Ectodermal cell (in vitro differentiated cells): ENCODE measurements at regions not wholly inside any gene's neighbourhood (a gene's known extent, or its start where the extent isn't known, plus 50 kb on each side); places are given as distances from the start of the nearest gene placed in this dataset.

Experiments
- H3K27ac ChIP-seq: 2 replicates; pipeline ENCODE4 v1.7.0; 2013; ENCODE audit warnings: mild to moderate bottlenecking, low read depth, low read length; ENCODE audit not compliant: insufficient read depth, poor library complexity, severe bottlenecking
- H3K27me3 ChIP-seq: 2 replicates; pipeline ENCODE4 v1.7.0; 2013; ENCODE audit warnings: mild to moderate bottlenecking, low read length; ENCODE audit not compliant: insufficient read depth, control insufficient read depth, poor library complexity, severe bottlenecking
- H3K36me3 ChIP-seq: one replicate; pipeline ENCODE4 v1.7.0; 2013; ENCODE audit warnings: low read length; ENCODE audit not compliant: control insufficient read depth, insufficient read depth
- H3K4me1 ChIP-seq: one replicate; pipeline ENCODE4 v1.7.0; 2013; ENCODE audit warnings: low read length; ENCODE audit not compliant: control insufficient read depth, insufficient read depth
- H3K4me3 ChIP-seq: 2 replicates; pipeline ENCODE4 v1.7.0; 2013; ENCODE audit warnings: low read depth, low read length, control low read depth; ENCODE audit not compliant: insufficient read depth
- H3K9me3 ChIP-seq: 2 replicates; pipeline ENCODE4 v1.7.0; 2013; ENCODE audit warnings: mild to moderate bottlenecking, low read length, moderate library complexity; ENCODE audit not compliant: control insufficient read depth
- WGBS, 2 experiments: methylation state at CpG; one replicate each; pipeline ENCODE4 v1.1.7; 2013; ENCODE audit warnings: missing lambda C conversion rate in 2 of 2; 5-methylcytosine and 5-hydroxymethylcytosine counted together

- WGBS, 2 experiments = 45% methylated on average over 2 to 3 of the region's 3 CpGs
- Histone ChIP-seq H3K4me1 (no peaks in the 10 kb centered on the region), H3K27ac (no peak overlapping the region), H3K27me3 (no peaks in the 10 kb centered on the region), H3K36me3 (no peaks in the 10 kb centered on the region), H3K9me3 (peaks cover 6% of the 10 kb centered on the region), H3K4me3 (no peak overlapping the region)
Observed at GRCh38 chr13:95462801-95463200, 89.7 kb upstream of the CLDN10 start.

GRCh38 chr13:95463531-95463930 is 89.0 kb upstream of the CLDN10 start:
- no peaks in the 10 kb centered on the region for H3K27me3 ChIP-seq
- H3K9me3 ChIP-seq = peaks cover 6% of the 10 kb centered on the region
- H3K36me3 ChIP-seq = no peaks in the 10 kb centered on the region
- no peak overlapping the region for H3K4me3 ChIP-seq
- no peaks in the 10 kb centered on the region for H3K4me1 ChIP-seq
- no peak overlapping the region for H3K27ac ChIP-seq

- Histone ChIP-seq H3K36me3 (no peaks in the 10 kb centered on the region), H3K27ac (no peak overlapping the region), H3K4me1 (no peaks in the 10 kb centered on the region), H3K9me3 (no peaks in the 10 kb centered on the region), H3K4me3 (no peak overlapping the region), H3K27me3 (no peaks in the 10 kb centered on the region)
- WGBS, 2 experiments = 90 to 91% methylated on average over 19 of the region's 19 CpGs
Observed at GRCh38 chr13:95470574-95471366, 81.8 kb upstream of the CLDN10 start.

- no peaks in the 10 kb centered on the region for H3K9me3 ChIP-seq
- H3K4me3 ChIP-seq = no peak overlapping the region
- 88 to 91% methylated on average over 2 of the region's 2 CpGs for WGBS, 2 experiments
- no peaks in the 10 kb centered on the region for H3K27me3 ChIP-seq
- H3K4me1 ChIP-seq = no peaks in the 10 kb centered on the region
- no peak overlapping the region for H3K27ac ChIP-seq
- H3K36me3 ChIP-seq = no peaks in the 10 kb centered on the region
Observed at GRCh38 chr13:95471960-95472359, 80.6 kb upstream of the CLDN10 start.

GRCh38 chr13:95474992-95475391 is 77.5 kb upstream of the CLDN10 start:
- H3K36me3 ChIP-seq = no peaks in the 10 kb centered on the region
- WGBS, 2 experiments = 59% methylated on average over 3 of the region's 3 CpGs
- H3K4me3 ChIP-seq = no peak overlapping the region

GRCh38 chr13:95477187-95477586 is 75.3 kb upstream of the CLDN10 start:
- Histone ChIP-seq H3K9me3 (no peaks in the 10 kb centered on the region), H3K27ac (no peak overlapping the region), H3K4me1 (no peaks in the 10 kb centered on the region), H3K36me3 (no peaks in the 10 kb centered on the region), H3K4me3 (no peak overlapping the region), H3K27me3 (no peaks in the 10 kb centered on the region)
- WGBS, 2 experiments = 92 to 96% methylated on average over 6 of the region's 6 CpGs

More at GRCh38 chr13:95474992-95475391, 77.5 kb upstream of the CLDN10 start:
- Histone ChIP-seq H3K27ac (no peak overlapping the region), H3K9me3 (no peaks in the 10 kb centered on the region), H3K27me3 (no peaks in the 10 kb centered on the region), H3K4me1 (no peaks in the 10 kb centered on the region)

GRCh38 chr13:95479731-95480130 is 72.8 kb upstream of the CLDN10 start:
- Histone ChIP-seq H3K36me3 (no peaks in the 10 kb centered on the region), H3K27me3 (no peaks in the 10 kb centered on the region), H3K27ac (no peak overlapping the region), H3K4me3 (no peak overlapping the region), H3K9me3 (no peaks in the 10 kb centered on the region), H3K4me1 (no peaks in the 10 kb centered on the region)
- WGBS, 2 experiments = 91 to 95% methylated on average over 2 of the region's 2 CpGs

- no peak overlapping the region for H3K4me3 ChIP-seq
Observed at GRCh38 chr13:95480131-95480545, 72.4 kb upstream of the CLDN10 start.

GRCh38 chr13:95480791-95481780 is 71.4 kb upstream of the CLDN10 start:
- Histone ChIP-seq H3K27me3 (no peaks in the 10 kb centered on the region), H3K9me3 (no peaks in the 10 kb centered on the region), H3K4me3 (no peak overlapping the region), H3K4me1 (no peaks in the 10 kb centered on the region), H3K27ac (no peak overlapping the region), H3K36me3 (no peaks in the 10 kb centered on the region)
- 63 to 64% methylated on average over 7 of the region's 7 CpGs for WGBS, 2 experiments

More at GRCh38 chr13:95480131-95480545, 72.4 kb upstream of the CLDN10 start:
- H3K9me3 ChIP-seq = no peaks in the 10 kb centered on the region
- no peak overlapping the region for H3K27ac ChIP-seq
- H3K4me1 ChIP-seq = no peaks in the 10 kb centered on the region
- H3K27me3 ChIP-seq = no peaks in the 10 kb centered on the region
- 76 to 83% methylated on average over 6 to 7 of the region's 7 CpGs for WGBS, 2 experiments
- H3K36me3 ChIP-seq = no peaks in the 10 kb centered on the region

- H3K36me3 ChIP-seq = no peaks in the 10 kb centered on the region
- H3K27ac ChIP-seq = no peak overlapping the region
- no peaks in the 10 kb centered on the region for H3K27me3 ChIP-seq
- no peak overlapping the region for H3K4me3 ChIP-seq
- WGBS, 2 experiments = 81 to 93% methylated on average over 1 of the region's 1 CpG
- H3K9me3 ChIP-seq = no peaks in the 10 kb centered on the region
- H3K4me1 ChIP-seq = no peaks in the 10 kb centered on the region
Observed at GRCh38 chr13:95484052-95484451, 68.5 kb upstream of the CLDN10 start.
